ENCODE measurements at regions not wholly inside any gene's neighbourhood (a gene's known extent, or its start where the extent isn't known, plus 50 kb on each side); places are given as distances from the start of the nearest gene placed in this dataset.

DNA sequence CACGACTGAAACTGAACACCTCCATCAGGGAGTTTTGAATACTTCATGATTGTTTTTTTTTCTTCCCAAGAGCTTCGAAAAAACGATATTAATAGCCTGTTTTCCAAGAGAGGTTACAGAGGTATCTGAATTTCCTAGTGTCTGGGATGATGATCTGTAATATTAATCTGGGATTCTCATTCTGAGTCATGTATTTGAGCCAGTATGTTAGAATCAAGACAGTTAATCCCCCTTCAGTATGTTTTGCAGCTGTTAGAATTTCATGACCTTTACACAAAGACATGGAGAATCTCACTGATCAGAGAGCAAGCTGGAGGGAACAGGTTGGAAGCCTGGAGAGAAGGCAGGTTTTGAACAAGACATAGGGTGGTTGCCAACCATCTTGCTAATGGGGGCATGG is 234.5 kb upstream of the GAP43 start:
- ATAC-seq: no peak
- TF ChIP-seq CHD2 (IDR thresholded peaks at IDR 0.05; ENCODE audit: low read depth, low read length) (no peak), ZNF703 (CRISPR knock-in tag; IDR thresholded peaks at IDR 0.05; ENCODE audit: borderline replicate concordance) (no peak), RFX5 (IDR thresholded peaks at IDR 0.05; ENCODE audit: low read depth, low read length) (no peak), SRY (CRISPR knock-in tag; IDR thresholded peaks at IDR 0.05) (no peak)
- TF ChIP-seq, protein P1, sequence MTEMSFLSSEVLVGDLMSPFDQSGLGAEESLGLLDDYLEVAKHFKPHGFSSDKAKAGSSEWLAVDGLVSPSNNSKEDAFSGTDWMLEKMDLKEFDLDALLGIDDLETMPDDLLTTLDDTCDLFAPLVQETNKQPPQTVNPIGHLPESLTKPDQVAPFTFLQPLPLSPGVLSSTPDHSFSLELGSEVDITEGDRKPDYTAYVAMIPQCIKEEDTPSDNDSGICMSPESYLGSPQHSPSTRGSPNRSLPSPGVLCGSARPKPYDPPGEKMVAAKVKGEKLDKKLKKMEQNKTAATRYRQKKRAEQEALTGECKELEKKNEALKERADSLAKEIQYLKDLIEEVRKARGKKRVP (CRISPR knock-in tag; IDR thresholded peaks at IDR 0.05): no peak
- H3K79me2 ChIP-seq (ENCODE audit: insufficient read depth, low read length): no peaks in the 10 kb centered on the region
- H3K9ac ChIP-seq (ENCODE audit: insufficient read depth, low read depth, low read length): no peak overlapping the region
- no TSS peak for BruUV-seq (replicated peaks)
- H3K4me2 ChIP-seq (ENCODE audit: low read depth, low read length): no peak overlapping the region
- H2AFZ ChIP-seq (ENCODE audit: low read length): no peak overlapping the region
- intact Hi-C loops (cut with micrococcal nuclease; ENCODE audit: unreplicated experiment): no loop called here
- H4K20me1 ChIP-seq (ENCODE audit: insufficient read depth, low read length): no peaks in the 10 kb centered on the region
- H3K27me3 ChIP-seq (ENCODE audit: control insufficient read depth in 1 of 2, insufficient read depth in 2 of 2, low read length in 2 of 2): no peaks in the 10 kb centered on the region; a peak in 1 of 5 replicates
- H3K4me1 ChIP-seq (ENCODE audit: insufficient read depth, low read length): no peaks in the 10 kb centered on the region
- FAIRE-seq: no peak
- H3K36me3 ChIP-seq (replicated peaks in 1 of 2; ENCODE audit: control insufficient read depth in 1 of 2, insufficient read depth in 2 of 2, low read length in 2 of 2): no peaks in the 10 kb centered on the region
- H3K4me3 ChIP-seq (replicated peaks in 1 of 3; ENCODE audit: insufficient read depth in 1 of 3, low read depth in 2 of 3, low read length in 3 of 3): no peak overlapping the region
- ChIA-PET CTCF (ENCODE audit: low intra/inter-chr PET ratio, low total read pairs) (no interaction called here), POLR2A (no interaction called here)
- H3K27ac ChIP-seq (ENCODE audit: extremely low read length, insufficient read depth, low read length): no peak overlapping the region
- in situ Hi-C loops (cut with HindIII; ENCODE audit: extremely low pct_ligation_motif_present, low pct_unique_long_range_greater_than_20kb): no loop called here
- no peak for DNase-seq (ENCODE audit: low spot score)
- no peaks in the 10 kb centered on the region for H3K9me3 ChIP-seq (ENCODE audit: low read length)
- 0% methylated on average over 3 of the region's 3 CpGs for WGBS (ENCODE audit: low lambda C conversion rate)

DNA sequence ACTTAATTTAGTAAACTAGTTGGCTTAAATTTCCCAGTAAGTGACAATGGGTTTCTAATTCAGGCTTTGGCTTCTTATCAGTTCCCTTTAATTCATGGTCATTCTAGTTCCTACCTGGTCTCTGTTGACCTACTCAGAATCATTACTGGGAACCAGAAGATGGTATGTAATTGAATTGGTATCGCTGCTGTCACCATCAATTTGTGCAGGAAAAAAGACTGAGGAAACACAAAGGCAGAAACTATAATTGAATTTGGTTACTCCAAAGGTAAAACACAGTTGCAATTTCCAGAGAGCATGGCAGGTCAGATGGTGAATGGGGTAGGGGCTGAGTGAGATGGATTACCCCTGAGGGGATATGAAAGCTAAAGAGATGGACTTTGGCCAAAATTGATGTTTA is 226.5 kb upstream of the GAP43 start:
- FAIRE-seq (no peak), DNase-seq (ENCODE audit: low spot score) (no peak), ATAC-seq (no peak)
- no peak overlapping the region for H3K4me3 ChIP-seq (replicated peaks in 1 of 3; ENCODE audit: insufficient read depth in 1 of 3, low read depth in 2 of 3, low read length in 3 of 3)
- BruUV-seq (replicated peaks): no TSS peak
- H3K4me2 ChIP-seq (ENCODE audit: low read depth, low read length): no peak overlapping the region
- no peak overlapping the region for H3K9ac ChIP-seq (ENCODE audit: insufficient read depth, low read depth, low read length)
- H3K27me3 ChIP-seq (ENCODE audit: control insufficient read depth in 1 of 2, insufficient read depth in 2 of 2, low read length in 2 of 2): no peaks in the 10 kb centered on the region; a peak in 1 of 5 replicates
- 4% methylated on average over 1 of the region's 1 CpG for WGBS (ENCODE audit: low lambda C conversion rate)
- in situ Hi-C loops (cut with HindIII; ENCODE audit: extremely low pct_ligation_motif_present, low pct_unique_long_range_greater_than_20kb) (no loop called here), intact Hi-C loops (cut with micrococcal nuclease; ENCODE audit: unreplicated experiment) (no loop called here)
- ChIA-PET POLR2A (no interaction called here), CTCF (ENCODE audit: low intra/inter-chr PET ratio, low total read pairs) (no interaction called here)
- no peaks in the 10 kb centered on the region for H3K36me3 ChIP-seq (replicated peaks in 1 of 2; ENCODE audit: control insufficient read depth in 1 of 2, insufficient read depth in 2 of 2, low read length in 2 of 2)
- H3K27ac ChIP-seq (ENCODE audit: extremely low read length, insufficient read depth, low read length): no peak overlapping the region
- TF ChIP-seq ZNF496 (CRISPR knock-in tag; IDR thresholded peaks at IDR 0.05; ENCODE audit: insufficient replicate concordance) (no peak), MTF1 (CRISPR knock-in tag; IDR thresholded peaks at IDR 0.05) (no peak), ZNF788 (CRISPR knock-in tag; IDR thresholded peaks at IDR 0.05; ENCODE audit: borderline replicate concordance) (no peak), ZNF335 (CRISPR knock-in tag; IDR thresholded peaks at IDR 0.05) (no peak), CBFB (CRISPR knock-in tag; IDR thresholded peaks at IDR 0.05) (no peak), ZFX (CRISPR knock-in tag; IDR thresholded peaks at IDR 0.05; ENCODE audit: low read depth) (no peak), SOX6 (IDR thresholded peaks at IDR 0.05) (no peak), SOX6 (CRISPR knock-in tag; IDR thresholded peaks at IDR 0.05) (no peak)
- TF ChIP-seq, protein P2, sequence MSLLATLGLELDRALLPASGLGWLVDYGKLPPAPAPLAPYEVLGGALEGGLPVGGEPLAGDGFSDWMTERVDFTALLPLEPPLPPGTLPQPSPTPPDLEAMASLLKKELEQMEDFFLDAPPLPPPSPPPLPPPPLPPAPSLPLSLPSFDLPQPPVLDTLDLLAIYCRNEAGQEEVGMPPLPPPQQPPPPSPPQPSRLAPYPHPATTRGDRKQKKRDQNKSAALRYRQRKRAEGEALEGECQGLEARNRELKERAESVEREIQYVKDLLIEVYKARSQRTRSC (CRISPR knock-in tag; IDR thresholded peaks at IDR 0.05; ENCODE audit: low read depth): no peak
- TF ChIP-seq, protein P3, sequence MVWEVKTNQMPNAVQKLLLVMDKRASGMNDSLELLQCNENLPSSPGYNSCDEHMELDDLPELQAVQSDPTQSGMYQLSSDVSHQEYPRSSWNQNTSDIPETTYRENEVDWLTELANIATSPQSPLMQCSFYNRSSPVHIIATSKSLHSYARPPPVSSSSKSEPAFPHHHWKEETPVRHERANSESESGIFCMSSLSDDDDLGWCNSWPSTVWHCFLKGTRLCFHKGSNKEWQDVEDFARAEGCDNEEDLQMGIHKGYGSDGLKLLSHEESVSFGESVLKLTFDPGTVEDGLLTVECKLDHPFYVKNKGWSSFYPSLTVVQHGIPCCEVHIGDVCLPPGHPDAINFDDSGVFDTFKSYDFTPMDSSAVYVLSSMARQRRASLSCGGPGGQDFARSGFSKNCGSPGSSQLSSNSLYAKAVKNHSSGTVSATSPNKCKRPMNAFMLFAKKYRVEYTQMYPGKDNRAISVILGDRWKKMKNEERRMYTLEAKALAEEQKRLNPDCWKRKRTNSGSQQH (CRISPR knock-in tag; IDR thresholded peaks at IDR 0.05; ENCODE audit: low read depth): no peak
- TF ChIP-seq, protein P4, sequence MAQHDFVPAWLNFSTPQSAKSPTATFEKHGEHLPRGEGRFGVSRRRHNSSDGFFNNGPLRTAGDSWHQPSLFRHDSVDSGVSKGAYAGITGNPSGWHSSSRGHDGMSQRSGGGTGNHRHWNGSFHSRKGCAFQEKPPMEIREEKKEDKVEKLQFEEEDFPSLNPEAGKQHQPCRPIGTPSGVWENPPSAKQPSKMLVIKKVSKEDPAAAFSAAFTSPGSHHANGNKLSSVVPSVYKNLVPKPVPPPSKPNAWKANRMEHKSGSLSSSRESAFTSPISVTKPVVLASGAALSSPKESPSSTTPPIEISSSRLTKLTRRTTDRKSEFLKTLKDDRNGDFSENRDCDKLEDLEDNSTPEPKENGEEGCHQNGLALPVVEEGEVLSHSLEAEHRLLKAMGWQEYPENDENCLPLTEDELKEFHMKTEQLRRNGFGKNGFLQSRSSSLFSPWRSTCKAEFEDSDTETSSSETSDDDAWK (CRISPR knock-in tag; IDR thresholded peaks at IDR 0.05): no peak
- no peak overlapping the region for H2AFZ ChIP-seq (ENCODE audit: low read length)
- no peaks in the 10 kb centered on the region for H3K4me1 ChIP-seq (ENCODE audit: insufficient read depth, low read length)
- H3K9me3 ChIP-seq (ENCODE audit: low read length): no peaks in the 10 kb centered on the region
- no peaks in the 10 kb centered on the region for H4K20me1 ChIP-seq (ENCODE audit: insufficient read depth, low read length)
- H3K79me2 ChIP-seq (ENCODE audit: insufficient read depth, low read length): no peaks in the 10 kb centered on the region

Data from HepG2 (cell line).